Smooth muscle cell (in vitro differentiated cells): ENCODE measurements at regions not wholly inside any gene's neighbourhood (a gene's known extent, or its start where the extent isn't known, plus 50 kb on each side); places are given as distances from the start of the nearest gene placed in this dataset.

Source experiments
- DNase-seq: peaks from one replicate; lab custom pipeline; 2025; ENCODE audit not compliant: unreplicated experiment; lab: John Stamatoyannopoulos, UW
- H2AFZ ChIP-seq: fragments of 200-600 bp; sonication (generic); 2 replicates; pipeline ENCODE4 v1.6.0; 2016; ENCODE audit warnings: antibody characterized with exemption, low read depth, mild to moderate bottlenecking
- H3F3A ChIP-seq: fragments of 200-600 bp; sonication (generic); 2 replicates; pipeline ENCODE4 v1.6.0; 2017; ENCODE audit warnings: antibody characterized with exemption, low read depth
- H3K27ac ChIP-seq: fragments of 200-600 bp; sonication (generic); 2 replicates; pipeline ENCODE4 v1.5.1; 2016; ENCODE audit warnings: low read depth, mild to moderate bottlenecking
- H3K27me3 ChIP-seq: fragments of 200-600 bp; sonication (generic); 2 replicates; pipeline ENCODE4 v1.6.1; 2016; ENCODE audit warnings: low read depth, mild to moderate bottlenecking
- H3K36me3 ChIP-seq: fragments of 200-600 bp; sonication (generic); 2 replicates; pipeline ENCODE4 v1.5.1; 2016; ENCODE audit warnings: low read depth
- H3K4me1 ChIP-seq: fragments of 200-600 bp; sonication (generic); 2 replicates; pipeline ENCODE4 v1.5.1; 2016; ENCODE audit warnings: low read depth
- H3K4me2 ChIP-seq: fragments of 200-600 bp; sonication (generic); 2 replicates; pipeline ENCODE4 v1.6.0; 2016; ENCODE audit warnings: mild to moderate bottlenecking
- H3K4me3 ChIP-seq: fragments of 200-600 bp; sonication (generic); 2 replicates; pipeline ENCODE4 v1.5.1; 2016; ENCODE audit warnings: mild to moderate bottlenecking
- H3K79me2 ChIP-seq: fragments of 200-600 bp; sonication (generic); 2 replicates; pipeline ENCODE4 v1.6.0; 2016; ENCODE audit warnings: low read depth, mild to moderate bottlenecking
- H3K9ac ChIP-seq: fragments of 200-600 bp; sonication (generic); 2 replicates; pipeline ENCODE4 v1.6.0; 2016; ENCODE audit warnings: low read depth
- H3K9me3 ChIP-seq: fragments of 200-600 bp; sonication (generic); replicated peaks from 2 replicates; pipeline ENCODE4 v1.5.1; 2016; ENCODE audit warnings: low read depth
- H4K20me1 ChIP-seq: fragments of 200-600 bp; sonication (generic); 2 replicates; pipeline ENCODE4 v1.6.0; 2016; ENCODE audit warnings: low read depth
- CTCF ChIP-seq: fragments of 200-600 bp; sonication (generic); IDR thresholded peaks from 2 replicates; pipeline ENCODE4 v1.5.1; 2017; ENCODE audit warnings: borderline replicate concordance, mild to moderate bottlenecking, antibody characterized with exemption; ENCODE audit not compliant: insufficient read depth, poor library complexity, severe bottlenecking
- WGBS: methylation state at CpG from one replicate; pipeline ENCODE4 v1.1.7; 2016; ENCODE audit warnings: low lambda C conversion rate; 5-methylcytosine and 5-hydroxymethylcytosine counted together

GRCh38 chr12:19994968-19995367 lies 373.4 kb upstream of the PDE3A start:
- no peak for DNase-seq
- H3K27me3 ChIP-seq: no peaks in the 10 kb centered on the region
- H3K9ac ChIP-seq: no peak overlapping the region
- no peak overlapping the region for H3K4me2 ChIP-seq
- no peaks in the 10 kb centered on the region for H3K36me3 ChIP-seq
- no peak overlapping the region for H3K4me3 ChIP-seq
- no peak overlapping the region for H3K27ac ChIP-seq
- no peaks in the 10 kb centered on the region for H4K20me1 ChIP-seq
- no peaks in the 10 kb centered on the region for H3K79me2 ChIP-seq
- H3F3A ChIP-seq: no peaks in the 10 kb centered on the region
- no peaks in the 10 kb centered on the region for H3K9me3 ChIP-seq
- H2AFZ ChIP-seq: no peak overlapping the region
- TF ChIP-seq CTCF: peak; percentile 14
- H3K4me1 ChIP-seq: peaks cover under 1% of the 10 kb centered on the region

GRCh38 chr12:19997656-19998400 lies 370.5 kb upstream of the PDE3A start:
- H3K4me2 ChIP-seq: no peak overlapping the region
- no peak for DNase-seq
- no peaks in the 10 kb centered on the region for H3K36me3 ChIP-seq
- H2AFZ ChIP-seq: no peak overlapping the region
- no peaks in the 10 kb centered on the region for H3K79me2 ChIP-seq
- no peak overlapping the region for H3K4me3 ChIP-seq
- peaks cover 4% of the 10 kb centered on the region for H3K4me1 ChIP-seq
- H3K27ac ChIP-seq: no peak overlapping the region
- H4K20me1 ChIP-seq: no peaks in the 10 kb centered on the region
- WGBS: 90% methylated on average over 3 of the region's 3 CpGs
- H3K27me3 ChIP-seq: no peaks in the 10 kb centered on the region
- H3K9me3 ChIP-seq: no peaks in the 10 kb centered on the region
- H3K9ac ChIP-seq: no peak overlapping the region
- TF ChIP-seq CTCF: no peak
- H3F3A ChIP-seq: no peaks in the 10 kb centered on the region

- TF ChIP-seq CTCF: no peak
- Histone ChIP-seq H3K9me3 (no peaks in the 10 kb centered on the region), H3K79me2 (no peaks in the 10 kb centered on the region), H3K9ac (no peak overlapping the region), H4K20me1 (no peaks in the 10 kb centered on the region), H3K4me1 (peaks cover 4% of the 10 kb centered on the region), H3K4me3 (no peak overlapping the region), H3K36me3 (no peaks in the 10 kb centered on the region), H3K27me3 (no peaks in the 10 kb centered on the region), H2AFZ (no peak overlapping the region), H3K4me2 (no peak overlapping the region), H3F3A (no peaks in the 10 kb centered on the region), H3K27ac (no peak overlapping the region)
- no peak for DNase-seq
- 100% methylated on average over 1 of the region's 1 CpG for WGBS
Observed at GRCh38 chr12:19998411-19998810, 369.9 kb upstream of the PDE3A start.

- no peak overlapping the region for H3K4me2 ChIP-seq
Observed at GRCh38 chr12:19998961-19999804, 369.2 kb upstream of the PDE3A start.

More at GRCh38 chr12:19998961-19999804, 369.2 kb upstream of the PDE3A start:
- Histone ChIP-seq H3K27ac (no peak overlapping the region), H3K79me2 (no peaks in the 10 kb centered on the region), H2AFZ (peak overlapping the region; percentile 22), H3K9ac (no peak overlapping the region), H3K9me3 (no peaks in the 10 kb centered on the region), H3K4me3 (no peak overlapping the region), H3K27me3 (no peaks in the 10 kb centered on the region), H4K20me1 (no peaks in the 10 kb centered on the region), H3K4me1 (peaks cover 4% of the 10 kb centered on the region), H3F3A (no peaks in the 10 kb centered on the region), H3K36me3 (no peaks in the 10 kb centered on the region)
- no peak for TF ChIP-seq CTCF
- DNase-seq: no peak
- WGBS: 43% methylated on average over 5 of the region's 5 CpGs
